ENCODE measurements at regions not wholly inside any gene's neighbourhood (a gene's known extent, or its start where the extent isn't known, plus 50 kb on each side); places are given as distances from the start of the nearest gene placed in this dataset.

DNA sequence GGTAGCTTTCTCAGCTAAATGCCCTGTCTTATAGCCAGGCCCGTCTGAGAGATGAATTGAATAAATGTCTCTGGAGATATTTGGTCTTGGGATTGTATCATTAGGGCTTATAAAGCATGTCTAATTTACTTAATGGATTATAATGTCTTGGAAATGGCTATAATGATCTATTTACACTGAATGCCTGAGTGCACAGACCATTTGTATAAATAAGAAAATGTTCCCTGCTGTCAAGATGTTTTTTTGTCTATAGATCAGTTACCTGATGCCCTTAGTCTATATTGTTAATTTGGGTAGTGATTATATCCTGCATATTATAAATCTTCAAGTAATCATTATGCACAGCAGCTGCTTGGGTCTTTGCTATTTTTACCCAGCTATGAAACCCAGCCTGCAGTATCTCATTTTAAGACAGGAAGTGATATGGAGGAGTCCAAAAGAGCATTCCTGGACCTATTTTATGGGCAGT lies 112.9 kb upstream of the ACTBL2 start:
- no peak overlapping the region for H3K4me3 ChIP-seq (ENCODE audit: low read length)
- DNase-seq (ENCODE audit: low read depth): no peak
- TF ChIP-seq, protein P1, sequence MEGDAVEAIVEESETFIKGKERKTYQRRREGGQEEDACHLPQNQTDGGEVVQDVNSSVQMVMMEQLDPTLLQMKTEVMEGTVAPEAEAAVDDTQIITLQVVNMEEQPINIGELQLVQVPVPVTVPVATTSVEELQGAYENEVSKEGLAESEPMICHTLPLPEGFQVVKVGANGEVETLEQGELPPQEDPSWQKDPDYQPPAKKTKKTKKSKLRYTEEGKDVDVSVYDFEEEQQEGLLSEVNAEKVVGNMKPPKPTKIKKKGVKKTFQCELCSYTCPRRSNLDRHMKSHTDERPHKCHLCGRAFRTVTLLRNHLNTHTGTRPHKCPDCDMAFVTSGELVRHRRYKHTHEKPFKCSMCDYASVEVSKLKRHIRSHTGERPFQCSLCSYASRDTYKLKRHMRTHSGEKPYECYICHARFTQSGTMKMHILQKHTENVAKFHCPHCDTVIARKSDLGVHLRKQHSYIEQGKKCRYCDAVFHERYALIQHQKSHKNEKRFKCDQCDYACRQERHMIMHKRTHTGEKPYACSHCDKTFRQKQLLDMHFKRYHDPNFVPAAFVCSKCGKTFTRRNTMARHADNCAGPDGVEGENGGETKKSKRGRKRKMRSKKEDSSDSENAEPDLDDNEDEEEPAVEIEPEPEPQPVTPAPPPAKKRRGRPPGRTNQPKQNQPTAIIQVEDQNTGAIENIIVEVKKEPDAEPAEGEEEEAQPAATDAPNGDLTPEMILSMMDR (conservative IDR thresholded peaks at IDR 0.05; ENCODE audit: low read depth, low read length): no peak

- TF ChIP-seq, protein P1 (conservative IDR thresholded peaks at IDR 0.05; ENCODE audit: low read depth, low read length): no peak
- no peak overlapping the region for H3K4me3 ChIP-seq (ENCODE audit: low read length)
- DNase-seq (ENCODE audit: low read depth): no peak
These were observed 111.8 kb upstream of the ACTBL2 start for GRCh38 chr5:57594436-57594835.

DNA sequence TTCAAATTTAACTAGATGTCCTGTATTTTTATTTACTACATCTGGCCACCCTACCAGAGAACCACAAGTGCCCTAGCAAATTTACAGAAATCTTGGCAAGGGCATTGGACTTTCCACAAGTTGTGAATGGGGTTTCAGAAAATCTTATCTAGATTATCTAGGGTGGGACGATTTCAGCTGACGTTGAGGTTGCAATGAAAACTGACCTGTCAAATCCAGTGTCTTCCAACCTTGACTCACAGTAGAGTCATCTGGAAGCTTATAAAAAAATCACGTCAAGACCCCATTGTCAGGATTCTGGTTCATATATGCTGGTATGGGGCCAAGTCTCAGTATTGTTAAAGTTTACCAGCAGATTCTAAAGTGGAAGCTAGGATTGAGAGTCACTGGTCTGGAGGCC lies 109.6 kb upstream of the ACTBL2 start:
- DNase-seq (ENCODE audit: low read depth): no peak
- TF ChIP-seq, protein P1 (conservative IDR thresholded peaks at IDR 0.05; ENCODE audit: low read depth, low read length): no peak
- H3K4me3 ChIP-seq (ENCODE audit: low read length): no peak overlapping the region

GRCh38 chr5:57586649-57587048 lies 104.0 kb upstream of the ACTBL2 start:
- H3K4me3 ChIP-seq (ENCODE audit: low read length): no peak overlapping the region
- TF ChIP-seq, protein P1 (conservative IDR thresholded peaks at IDR 0.05; ENCODE audit: low read depth, low read length): no peak
- no peak for DNase-seq (ENCODE audit: low read depth)

DNA sequence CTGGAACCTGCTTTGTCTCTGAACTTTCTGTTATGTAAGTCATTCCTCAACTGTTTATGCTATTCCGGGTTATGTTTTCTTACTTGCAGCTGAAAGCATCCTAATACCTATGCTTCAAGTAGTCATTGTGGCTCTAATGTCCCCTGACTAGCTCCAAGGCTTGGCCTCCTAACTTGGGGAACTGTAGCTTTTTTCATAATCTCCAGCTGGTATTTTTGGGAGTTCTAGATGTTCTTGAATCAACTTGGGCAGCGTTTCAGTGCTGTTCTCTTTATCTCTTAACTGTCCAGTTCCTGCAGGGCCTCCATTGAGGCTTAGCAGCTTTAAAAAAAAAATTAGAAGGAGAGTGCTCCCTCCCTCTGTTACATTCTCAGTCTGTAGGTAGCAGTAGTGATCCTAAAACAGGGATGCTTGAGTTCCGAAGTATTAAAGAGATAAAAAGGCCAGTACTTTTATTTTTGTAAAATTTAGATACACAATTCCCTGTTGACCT lies 100.0 kb upstream of the ACTBL2 start:
- no peak for DNase-seq (ENCODE audit: low read depth)
- H3K4me3 ChIP-seq (ENCODE audit: low read length): no peak overlapping the region
- TF ChIP-seq, protein P1 (conservative IDR thresholded peaks at IDR 0.05; ENCODE audit: low read depth, low read length): no peak

DNA sequence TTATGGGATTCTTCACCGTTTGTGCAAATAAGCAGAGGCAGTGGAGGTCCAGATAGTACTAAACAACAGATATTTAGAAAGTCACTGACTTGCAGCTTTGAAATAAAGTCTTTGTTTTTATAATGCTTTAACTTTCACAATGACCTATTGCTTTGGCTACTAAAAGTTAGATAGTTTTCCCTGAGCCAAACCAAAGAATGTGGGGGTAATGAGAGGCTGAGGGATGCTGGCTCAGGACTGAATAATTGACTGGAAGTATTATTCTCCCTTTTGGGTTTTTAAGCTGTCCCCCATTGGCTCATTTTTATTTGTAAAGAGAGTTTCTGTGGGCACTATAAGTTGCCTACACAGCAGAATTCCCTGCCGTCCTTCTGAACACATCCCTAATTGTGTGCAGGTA lies 99.2 kb upstream of the ACTBL2 start:
- DNase-seq (ENCODE audit: low read depth): no peak
- H3K4me3 ChIP-seq (ENCODE audit: low read length): no peak overlapping the region
- TF ChIP-seq, protein P1 (conservative IDR thresholded peaks at IDR 0.05; ENCODE audit: low read depth, low read length): no peak

DNA sequence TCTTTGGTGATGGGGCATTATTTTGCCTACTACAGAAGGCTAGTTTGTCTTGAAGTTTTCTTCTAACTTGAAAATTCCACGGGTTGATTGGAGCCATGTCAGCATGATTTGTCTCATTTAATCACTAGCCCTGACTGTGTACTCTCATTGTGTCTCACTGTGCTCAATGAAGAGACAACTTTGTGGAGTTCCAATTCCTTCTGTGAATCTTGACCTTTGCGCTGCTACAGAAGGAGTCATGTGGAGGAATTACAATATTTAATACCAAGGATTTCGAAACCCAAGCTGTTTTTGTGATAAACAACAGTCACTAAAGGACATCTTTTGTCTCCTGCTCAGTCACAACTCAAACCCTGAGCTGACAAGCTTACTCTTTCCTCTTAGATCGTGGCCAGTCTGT lies 98.6 kb upstream of the ACTBL2 start:
- DNase-seq (ENCODE audit: low read depth): no peak
- TF ChIP-seq, protein P1 (conservative IDR thresholded peaks at IDR 0.05; ENCODE audit: low read depth, low read length): no peak

More for the DNA sequence above, 98.6 kb upstream of the ACTBL2 start:
- no peak overlapping the region for H3K4me3 ChIP-seq (ENCODE audit: low read length)

Data from retinal pigment epithelial cell (primary cell).